PC-3 (cell line): ENCODE measurements at regions not wholly inside any gene's neighbourhood (a gene's known extent, or its start where the extent isn't known, plus 50 kb on each side); places are given as distances from the start of the nearest gene placed in this dataset.

ENCODE experiments used
- CTCF ChIP-seq: fragments of 300-600 bp; sonication (generic); conservative IDR thresholded peaks from 2 replicates; pipeline ENCODE4 v1.5.1; 2017; ENCODE audit warnings: antibody characterized with exemption, low read depth, mild to moderate bottlenecking, low read length
- EZH2 ChIP-seq: fragments of 300-600 bp; sonication (generic); IDR thresholded peaks from one replicate; pipeline ENCODE4 v1.6.1; 2017; ENCODE audit warnings: antibody characterized with exemption, mild to moderate bottlenecking, low read length; ENCODE audit not compliant: unreplicated experiment
- EZH2phosphoT487 ChIP-seq: fragments of 300-600 bp; sonication (generic); IDR thresholded peaks from 2 replicates; pipeline ENCODE4 v1.6.1; 2018; ENCODE audit warnings: mild to moderate bottlenecking, antibody characterized with exemption, low read length, borderline replicate concordance

- TF ChIP-seq CTCF, result no peak
- TF ChIP-seq EZH2, result no peak
- no peak for TF ChIP-seq EZH2phosphoT487
Observed at GRCh38 chr21:35511696-35512162, 462.6 kb upstream of the RUNX1 start.
